ENCODE measurements at regions not wholly inside any gene's neighbourhood (a gene's known extent, or its start where the extent isn't known, plus 50 kb on each side); places are given as distances from the start of the nearest gene placed in this dataset.

GRCh38 chr6:170044836-170045562 lies 245.9 kb downstream of the DLL1 start:
- Histone ChIP-seq H2BK120ac (ENCODE audit: low read depth, low read length) (peak overlapping the region; percentile 16), H3K9me3 (replicated peaks in 1 of 2; ENCODE audit: control insufficient read depth in 2 of 2, insufficient read depth in 1 of 2, low read depth in 1 of 2, low read length in 2 of 2) (no peaks in the 10 kb centered on the region), H3K4me1 (ENCODE audit: control insufficient read depth in 2 of 2, insufficient read depth in 1 of 2, low read depth in 1 of 2, low read length in 2 of 2) (peaks cover 0 to 6% of the 10 kb centered on the region in 2 donors), H3K79me1 (ENCODE audit: low read depth, low read length) (no peaks in the 10 kb centered on the region), H4K91ac (ENCODE audit: low read depth, low read length, poor library complexity) (peak overlapping the region; percentile 57), H3K27me3 (ENCODE audit: control insufficient read depth in 3 of 3, insufficient read depth in 3 of 3, low read depth in 1 of 3, low read length in 3 of 3) (peaks cover 0 to 9% (median 0%) of the 10 kb centered on the region in 3 experiments), H3K36me3 (replicated peaks in 1 of 2; ENCODE audit: control insufficient read depth in 2 of 2, insufficient read depth in 2 of 2, low read length in 2 of 2) (no peaks in the 10 kb centered on the region), H2BK15ac (ENCODE audit: low read length) (peak overlapping the region; percentile 72), H3K27ac (replicated peaks; ENCODE audit: low read length) (no peak overlapping the region), H3K18ac (ENCODE audit: low read length) (peak overlapping the region; percentile 27), H2AK5ac (ENCODE audit: low read depth, low read length) (peak overlapping the region; percentile 76), H3K4ac (ENCODE audit: low read length) (no peak overlapping the region), H3K9ac (ENCODE audit: low read depth, low read length, poor library complexity) (no peak overlapping the region), H2BK12ac (ENCODE audit: low read length) (no peak overlapping the region), H4K8ac (ENCODE audit: low read depth, low read length) (no peak overlapping the region), H3K14ac (ENCODE audit: low read length) (no peak overlapping the region), H2BK5ac (ENCODE audit: low read length) (no peak overlapping the region), H3K4me2 (ENCODE audit: insufficient read depth, low read length, poor library complexity, severe bottlenecking) (no peak overlapping the region), H3K23ac (ENCODE audit: low read depth, low read length, poor library complexity) (no peak overlapping the region), H2AFZ (ENCODE audit: low read length) (no peak overlapping the region), H3K4me3 (ENCODE audit: low read length in 2 of 2) (no peak overlapping the region)
- DNase-seq (ENCODE audit: low spot score): no peak
- WGBS, 2 donors (ENCODE audit: extremely low coverage in 2 of 2, insufficient read length in 2 of 2, insufficient replicate concordance in 1 of 2): no CpG with 5 or more reads among the region's 13 CpGs

- H3K9me3 ChIP-seq (replicated peaks in 1 of 2; ENCODE audit: control insufficient read depth in 2 of 2, insufficient read depth in 1 of 2, low read depth in 1 of 2, low read length in 2 of 2): no peaks in the 10 kb centered on the region
- no peak overlapping the region for H3K27ac ChIP-seq (replicated peaks; ENCODE audit: low read length)
- peak overlapping the region; percentile 65 for H3K18ac ChIP-seq (ENCODE audit: low read length)
- peak overlapping the region; percentile 31 for H3K9ac ChIP-seq (ENCODE audit: low read depth, low read length, poor library complexity)
- no peak overlapping the region for H2BK5ac ChIP-seq (ENCODE audit: low read length)
- no peak overlapping the region for H4K91ac ChIP-seq (ENCODE audit: low read depth, low read length, poor library complexity)
- H3K23ac ChIP-seq (ENCODE audit: low read depth, low read length, poor library complexity): peak overlapping the region; percentile 38
- no peak overlapping the region for H4K8ac ChIP-seq (ENCODE audit: low read depth, low read length)
- no peaks in the 10 kb centered on the region for H3K36me3 ChIP-seq (replicated peaks in 1 of 2; ENCODE audit: control insufficient read depth in 2 of 2, insufficient read depth in 2 of 2, low read length in 2 of 2)
- no peak overlapping the region for H2BK12ac ChIP-seq (ENCODE audit: low read length)
- H2BK120ac ChIP-seq (ENCODE audit: low read depth, low read length): peak overlapping the region; percentile 10
- no peak overlapping the region for H3K4me3 ChIP-seq (ENCODE audit: low read length in 2 of 2)
- H2BK15ac ChIP-seq (ENCODE audit: low read length): peak overlapping the region; percentile 75
- no peak overlapping the region for H3K4me2 ChIP-seq (ENCODE audit: insufficient read depth, low read length, poor library complexity, severe bottlenecking)
- H3K27me3 ChIP-seq (ENCODE audit: control insufficient read depth in 3 of 3, insufficient read depth in 3 of 3, low read depth in 1 of 3, low read length in 3 of 3): peaks cover 0 to 9% (median 0%) of the 10 kb centered on the region in 3 experiments
- H2AK5ac ChIP-seq (ENCODE audit: low read depth, low read length): peak overlapping the region; percentile 76
- H3K14ac ChIP-seq (ENCODE audit: low read length): no peak overlapping the region
- H2AFZ ChIP-seq (ENCODE audit: low read length): no peak overlapping the region
- no peaks in the 10 kb centered on the region for H3K79me1 ChIP-seq (ENCODE audit: low read depth, low read length)
- no CpG with 5 or more reads among the region's 11 CpGs for WGBS, 2 donors (ENCODE audit: extremely low coverage in 2 of 2, insufficient read length in 2 of 2, insufficient replicate concordance in 1 of 2)
- DNase-seq (ENCODE audit: low spot score): no peak
- H3K4me1 ChIP-seq (ENCODE audit: control insufficient read depth in 2 of 2, insufficient read depth in 1 of 2, low read depth in 1 of 2, low read length in 2 of 2): peaks cover 0 to 5% of the 10 kb centered on the region in 2 donors
- H3K4ac ChIP-seq (ENCODE audit: low read length): no peak overlapping the region
Measured at GRCh38 chr6:170043881-170044790, 246.7 kb downstream of the DLL1 start.

DNA sequence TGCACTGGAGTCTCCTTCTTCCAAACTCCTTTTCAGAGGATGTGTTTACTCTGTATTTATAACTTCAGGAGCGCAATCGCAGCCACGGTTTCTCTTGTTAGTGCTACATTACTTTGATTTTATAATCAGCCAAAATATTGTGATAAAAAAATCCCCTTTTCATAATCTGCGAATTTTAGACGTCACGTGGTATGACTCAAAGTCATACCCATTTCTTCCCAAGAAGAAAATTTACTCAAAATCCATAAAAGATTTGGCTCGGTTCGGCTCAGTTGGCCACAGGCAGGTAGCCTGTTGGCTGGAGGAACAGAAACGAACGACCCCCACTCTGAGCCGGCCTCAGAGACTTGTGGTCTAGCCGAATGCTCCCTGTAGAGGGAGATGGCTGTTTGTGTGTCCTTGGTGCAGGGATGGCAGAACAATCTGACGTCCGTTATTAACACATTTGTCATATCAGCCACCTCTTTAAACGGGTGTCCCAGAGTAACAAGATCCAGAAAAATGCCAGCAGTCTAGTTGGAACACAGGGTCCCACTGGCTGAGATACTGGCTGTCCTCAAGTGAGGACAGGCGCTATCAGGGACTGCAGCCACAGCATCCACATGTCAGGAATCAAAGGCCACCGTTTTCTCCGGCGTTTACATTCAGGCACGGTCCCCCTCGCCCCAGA lies 247.6 kb downstream of the DLL1 start:
- Histone ChIP-seq H2BK120ac (ENCODE audit: low read depth, low read length) (no peak overlapping the region), H3K18ac (ENCODE audit: low read length) (no peak overlapping the region), H3K9ac (ENCODE audit: low read depth, low read length, poor library complexity) (no peak overlapping the region), H3K4me1 (ENCODE audit: control insufficient read depth in 2 of 2, insufficient read depth in 1 of 2, low read depth in 1 of 2, low read length in 2 of 2) (peaks cover 0 to 5% of the 10 kb centered on the region in 2 donors), H2AK5ac (ENCODE audit: low read depth, low read length) (no peak overlapping the region), H4K8ac (ENCODE audit: low read depth, low read length) (no peak overlapping the region), H3K4me3 (ENCODE audit: low read length in 2 of 2) (no peak overlapping the region), H4K91ac (ENCODE audit: low read depth, low read length, poor library complexity) (no peak overlapping the region), H3K4ac (ENCODE audit: low read length) (no peak overlapping the region), H3K27ac (replicated peaks; ENCODE audit: low read length) (no peak overlapping the region), H3K4me2 (ENCODE audit: insufficient read depth, low read length, poor library complexity, severe bottlenecking) (no peak overlapping the region), H3K9me3 (replicated peaks in 1 of 2; ENCODE audit: control insufficient read depth in 2 of 2, insufficient read depth in 1 of 2, low read depth in 1 of 2, low read length in 2 of 2) (no peaks in the 10 kb centered on the region), H3K14ac (ENCODE audit: low read length) (no peak overlapping the region), H2BK15ac (ENCODE audit: low read length) (no peak overlapping the region), H3K36me3 (replicated peaks in 1 of 2; ENCODE audit: control insufficient read depth in 2 of 2, insufficient read depth in 2 of 2, low read length in 2 of 2) (no peaks in the 10 kb centered on the region), H2AFZ (ENCODE audit: low read length) (no peak overlapping the region), H2BK5ac (ENCODE audit: low read length) (no peak overlapping the region), H3K79me1 (ENCODE audit: low read depth, low read length) (no peaks in the 10 kb centered on the region), H3K27me3 (ENCODE audit: control insufficient read depth in 3 of 3, insufficient read depth in 3 of 3, low read depth in 1 of 3, low read length in 3 of 3) (peaks cover 0 to 9% (median 0%) of the 10 kb centered on the region in 3 experiments), H2BK12ac (ENCODE audit: low read length) (no peak overlapping the region), H3K23ac (ENCODE audit: low read depth, low read length, poor library complexity) (no peak overlapping the region)
- no CpG with 5 or more reads among the region's 21 CpGs for WGBS, 2 donors (ENCODE audit: extremely low coverage in 2 of 2, insufficient read length in 2 of 2, insufficient replicate concordance in 1 of 2)
- DNase-seq (ENCODE audit: low spot score): no peak
